ENCODE measurements at regions not wholly inside any gene's neighbourhood (a gene's known extent, or its start where the extent isn't known, plus 50 kb on each side); places are given as distances from the start of the nearest gene placed in this dataset.

DNA sequence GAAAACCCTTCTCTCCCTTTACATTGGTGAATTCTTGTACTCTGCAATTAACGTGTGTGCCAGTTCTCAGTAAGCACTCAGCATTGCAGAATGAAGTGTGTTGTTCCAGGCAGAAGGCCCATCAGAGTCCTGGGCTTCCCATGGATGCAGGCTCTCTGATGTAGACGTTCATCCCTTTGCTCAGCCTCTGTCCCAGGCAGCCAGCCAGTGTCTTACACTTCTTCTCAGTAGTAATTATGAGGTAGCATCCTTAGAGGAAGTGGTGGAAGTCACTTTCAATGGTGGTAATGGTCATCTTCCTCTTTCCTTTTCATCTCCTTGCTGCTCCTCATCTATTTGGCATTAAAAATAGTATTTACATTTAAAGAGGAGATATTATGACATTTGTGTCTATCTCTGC is 66.7 kb upstream of the FYN start:
- TF ChIP-seq CTCF (IDR thresholded peaks at IDR 0.05; ENCODE audit: insufficient read depth, low read depth, low read length, missing control alignments): no peak
- no peak overlapping the region for H3K4me3 ChIP-seq (ENCODE audit: low read depth, low read length)
- no peak for DNase-seq (ENCODE audit: low read depth)

- DNase-seq (ENCODE audit: low read depth): no peak
- H3K4me3 ChIP-seq (ENCODE audit: low read depth, low read length): no peak overlapping the region
- no peak for TF ChIP-seq CTCF (IDR thresholded peaks at IDR 0.05; ENCODE audit: insufficient read depth, low read depth, low read length, missing control alignments)
Measured at GRCh38 chr6:111940801-111941200, 67.5 kb upstream of the FYN start.

GRCh38 chr6:111941686-111942330 is 68.6 kb upstream of the FYN start:
- no peak for TF ChIP-seq CTCF (IDR thresholded peaks at IDR 0.05; ENCODE audit: insufficient read depth, low read depth, low read length, missing control alignments)
- no peak for DNase-seq (ENCODE audit: low read depth)
- no peak overlapping the region for H3K4me3 ChIP-seq (ENCODE audit: low read depth, low read length)

GRCh38 chr6:111942561-111942960 is 69.3 kb upstream of the FYN start:
- peak; percentile 32 for DNase-seq (ENCODE audit: low read depth)
- no peak for TF ChIP-seq CTCF (IDR thresholded peaks at IDR 0.05; ENCODE audit: insufficient read depth, low read depth, low read length, missing control alignments)
- H3K4me3 ChIP-seq (ENCODE audit: low read depth, low read length): no peak overlapping the region

DNA sequence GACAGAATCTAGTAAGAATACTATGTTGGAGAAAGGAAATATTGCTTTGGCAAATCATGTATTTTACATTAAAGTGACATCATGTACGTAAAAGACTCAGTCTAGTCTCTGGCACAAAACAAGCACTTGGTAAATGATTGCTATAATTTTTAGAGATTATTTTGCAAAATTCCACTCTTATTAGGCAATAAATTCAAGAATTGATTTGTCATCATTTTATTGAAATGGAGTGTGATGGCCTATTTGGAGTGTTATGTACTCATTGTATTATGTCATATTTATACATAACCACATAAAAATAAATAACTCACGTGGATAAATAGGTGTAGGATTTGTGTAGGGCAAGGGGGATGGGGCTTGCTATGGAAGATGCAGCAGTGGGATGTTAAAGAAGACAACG is 70.0 kb upstream of the FYN start:
- no peak overlapping the region for H3K4me3 ChIP-seq (ENCODE audit: low read depth, low read length)
- TF ChIP-seq CTCF (IDR thresholded peaks at IDR 0.05; ENCODE audit: insufficient read depth, low read depth, low read length, missing control alignments): no peak
- no peak for DNase-seq (ENCODE audit: low read depth)

DNA sequence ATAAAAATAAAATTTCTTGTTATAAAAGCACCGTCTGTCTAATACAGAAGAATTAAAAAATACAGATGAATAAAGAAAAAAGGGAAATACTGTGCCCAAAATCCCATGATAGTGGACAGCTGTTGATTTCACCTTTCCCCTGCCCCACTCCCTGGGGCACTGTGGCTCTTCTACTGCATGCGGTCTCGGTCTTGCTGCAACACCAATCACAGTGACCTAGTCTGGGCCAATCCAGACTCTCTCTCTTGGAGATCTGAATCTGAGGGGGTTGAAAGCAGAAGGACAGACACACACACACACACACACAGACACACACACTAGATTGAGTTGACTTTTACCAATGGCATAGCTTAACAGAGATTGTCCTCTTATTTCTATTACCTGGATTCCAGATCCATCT is 70.5 kb upstream of the FYN start:
- H3K4me3 ChIP-seq (ENCODE audit: low read depth, low read length): no peak overlapping the region
- TF ChIP-seq CTCF (IDR thresholded peaks at IDR 0.05; ENCODE audit: insufficient read depth, low read depth, low read length, missing control alignments): no peak
- DNase-seq (ENCODE audit: low read depth): no peak

- DNase-seq (ENCODE audit: low read depth): no peak
- TF ChIP-seq CTCF (IDR thresholded peaks at IDR 0.05; ENCODE audit: insufficient read depth, low read depth, low read length, missing control alignments): no peak
- no peak overlapping the region for H3K4me3 ChIP-seq (ENCODE audit: low read depth, low read length)
Measured at GRCh38 chr6:111944541-111944940, 71.3 kb upstream of the FYN start.
